Tibial nerve (tissue), 4 donors: ENCODE measurements at regions not wholly inside any gene's neighbourhood (a gene's known extent, or its start where the extent isn't known, plus 50 kb on each side); places are given as distances from the start of the nearest gene placed in this dataset.

Experiments
- DNase-seq, 2 donors: peaks; one replicate each; pipeline ENCODE4 v3.0.0-alpha.2; 2019; ENCODE audit warnings: low spot score in 2 of 2
- H3K27ac ChIP-seq, 4 donors: fragments of 200-600 bp; sonication (generic) in 3 of 4; one replicate each; pipeline ENCODE4 v1.5.1; 2017 to 2019; ENCODE audit warnings: mild to moderate bottlenecking in 1 of 4
- H3K27me3 ChIP-seq, 2 donors: fragments of 200-600 bp; sonication (generic) in 1 of 2; one replicate each; pipeline versions ENCODE4 v1.5.1 to v1.6.0; 2017 to 2019
- H3K36me3 ChIP-seq, 3 donors: fragments of 200-600 bp; sonication (generic); one replicate each; pipeline ENCODE4 v1.5.1; 2018 to 2019
- H3K4me1 ChIP-seq, 4 donors: fragments of 200-600 bp; sonication (generic) in 3 of 4; one replicate each; pipeline ENCODE4 v1.5.1; 2017 to 2019
- H3K4me3 ChIP-seq, 4 donors: fragments of 200-600 bp; sonication (generic) in 3 of 4; one replicate each; pipeline ENCODE4 v1.5.1; 2017 to 2019; ENCODE audit warnings: mild to moderate bottlenecking in 1 of 4, moderate library complexity in 1 of 4
- H3K9me3 ChIP-seq, 4 donors: fragments of 200-600 bp; sonication (generic) in 3 of 4; one replicate each; pipeline ENCODE4 v1.5.1; 2017 to 2019
- CTCF ChIP-seq, 5 experiments: fragments of 200-600 bp in 3 of 5; fragments of 450-650 bp in 2 of 5; sonication (generic) in 3 of 5; IDR thresholded peaks; one replicate each; pipeline ENCODE4 v1.5.1; 2016 to 2019; ENCODE audit warnings: antibody characterized with exemption in 5 of 5, mild to moderate bottlenecking in 3 of 5, moderate library complexity in 2 of 5
- EP300 ChIP-seq, 2 donors: sonication (generic); formaldehyde crosslinking; IDR thresholded peaks; one replicate each; pipeline ENCODE4 v1.6.1; 2017; ENCODE audit warnings: antibody characterized with exemption in 2 of 2, mild to moderate bottlenecking in 1 of 2
- POLR2A ChIP-seq, 2 donors: fragments of 450-650 bp; IDR thresholded peaks; one replicate each; pipeline ENCODE4 v1.6.1; 2017; ENCODE audit warnings: antibody characterized with exemption in 2 of 2, mild to moderate bottlenecking in 2 of 2, moderate library complexity in 2 of 2
- WGBS, 2 donors: methylation state at CpG; one replicate each; pipeline ENCODE4 v1.1.5; 2018; 5-methylcytosine and 5-hydroxymethylcytosine counted together

- no peaks in the 10 kb centered on the region for H3K36me3 ChIP-seq
- H3K9me3 ChIP-seq, result no peaks in the 10 kb centered on the region
- TF ChIP-seq CTCF (IDR thresholded peaks at IDR 0.05), result no peak
- TF ChIP-seq EP300 (IDR thresholded peaks at IDR 0.05), result no peak
- TF ChIP-seq POLR2A (IDR thresholded peaks at IDR 0.05), result no peak
- no peak overlapping the region for H3K27ac ChIP-seq
- peaks cover 0 to 3% (median 0%) of the 10 kb centered on the region in 4 donors for H3K4me1 ChIP-seq
- DNase-seq, result no peak
- H3K4me3 ChIP-seq, result no peak overlapping the region
- peaks cover 0 to 13% of the 10 kb centered on the region in 2 donors for H3K27me3 ChIP-seq
- WGBS, 2 donors, result 88 to 92% methylated on average over 3 of the region's 3 CpGs
Observed at GRCh38 chr17:77640252-77640651, 318.3 kb upstream of the TNRC6C start.

GRCh38 chr17:77640916-77641605 is 317.4 kb upstream of the TNRC6C start:
- H3K36me3 ChIP-seq, result no peaks in the 10 kb centered on the region
- H3K4me1 ChIP-seq, result peaks cover 0 to 6% (median 0%) of the 10 kb centered on the region in 4 donors
- H3K9me3 ChIP-seq, result no peaks in the 10 kb centered on the region
- H3K27me3 ChIP-seq, result peaks cover 0 to 13% of the 10 kb centered on the region in 2 donors
- no peak overlapping the region for H3K27ac ChIP-seq
- WGBS, 2 donors, result 82 to 83% methylated on average over 8 of the region's 8 CpGs
- H3K4me3 ChIP-seq, result no peak overlapping the region
- no peak for TF ChIP-seq CTCF (IDR thresholded peaks at IDR 0.05)
- no peak for TF ChIP-seq EP300 (IDR thresholded peaks at IDR 0.05)
- TF ChIP-seq POLR2A (IDR thresholded peaks at IDR 0.05), result no peak
- no peak for DNase-seq

GRCh38 chr17:77641718-77642117 is 316.8 kb upstream of the TNRC6C start:
- Histone ChIP-seq H3K4me3 (no peak overlapping the region), H3K27ac (no peak overlapping the region), H3K4me1 (peaks cover 0 to 6% (median 0%) of the 10 kb centered on the region in 4 donors), H3K27me3 (peaks cover 0 to 13% of the 10 kb centered on the region in 2 donors), H3K9me3 (no peaks in the 10 kb centered on the region), H3K36me3 (no peaks in the 10 kb centered on the region)
- DNase-seq, result no peak
- TF ChIP-seq POLR2A (IDR thresholded peaks at IDR 0.05) (no peak), EP300 (IDR thresholded peaks at IDR 0.05) (no peak), CTCF (IDR thresholded peaks at IDR 0.05) (no peak)
- 72 to 76% methylated on average over 4 of the region's 4 CpGs for WGBS, 2 donors

- H3K27me3 ChIP-seq, result peaks cover 0 to 6% of the 10 kb centered on the region in 2 donors
- no peak overlapping the region for H3K4me3 ChIP-seq
- H3K4me1 ChIP-seq, result peaks cover 0 to 6% (median 0%) of the 10 kb centered on the region in 4 donors
- peaks cover 0 to 7% (median 0%) of the 10 kb centered on the region in 4 donors for H3K9me3 ChIP-seq
- 77 to 81% methylated on average over 12 to 15 of the region's 15 CpGs for WGBS, 2 donors
- no peak overlapping the region for H3K27ac ChIP-seq
- H3K36me3 ChIP-seq, result no peaks in the 10 kb centered on the region
- no peak for TF ChIP-seq EP300 (IDR thresholded peaks at IDR 0.05)
- no peak for TF ChIP-seq CTCF (IDR thresholded peaks at IDR 0.05)
- TF ChIP-seq POLR2A (IDR thresholded peaks at IDR 0.05), result no peak
- DNase-seq, result no peak
Observed at GRCh38 chr17:77644181-77645071, 314.1 kb upstream of the TNRC6C start.
